MM.1S (cell line): ENCODE measurements at regions not wholly inside any gene's neighbourhood (a gene's known extent, or its start where the extent isn't known, plus 50 kb on each side); places are given as distances from the start of the nearest gene placed in this dataset.

ENCODE experiments used
- EZH2 ChIP-seq: fragments of 300-600 bp; sonication (generic); optimal IDR thresholded peaks from 2 replicates; pipeline ENCODE3; 2017; ENCODE audit warnings: low read depth, mild to moderate bottlenecking, antibody characterized with exemption, low read length, mixed read lengths
- TF ChIP-seq, protein P1 (sequence below): fragments of 300-600 bp; sonication (generic); IDR thresholded peaks from 2 replicates; pipeline ENCODE4 v1.5.1; 2016; ENCODE audit warnings: antibody characterized with exemption, low read length, mixed read lengths

DNA sequence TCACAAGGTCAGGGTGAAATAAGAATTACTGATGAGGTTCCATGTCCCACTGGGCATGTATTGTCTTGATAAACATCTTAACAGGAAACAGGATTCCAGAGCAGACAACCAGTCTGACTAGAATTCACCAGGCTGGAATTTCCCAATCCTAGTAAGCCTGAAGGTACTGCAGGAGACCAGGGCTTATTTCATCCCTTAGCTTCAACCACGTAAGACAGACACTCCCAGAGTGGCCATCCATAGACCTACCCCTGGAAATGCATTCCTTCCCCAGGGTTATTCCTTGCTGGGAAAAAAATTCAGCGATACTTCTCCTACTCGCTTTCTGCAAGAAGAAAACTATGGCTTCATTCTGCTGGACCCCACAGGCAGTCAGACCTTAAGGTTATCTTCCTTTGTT, 785.4 kb downstream of the NR2F1-AS1 start:
- TF ChIP-seq, protein P1, sequence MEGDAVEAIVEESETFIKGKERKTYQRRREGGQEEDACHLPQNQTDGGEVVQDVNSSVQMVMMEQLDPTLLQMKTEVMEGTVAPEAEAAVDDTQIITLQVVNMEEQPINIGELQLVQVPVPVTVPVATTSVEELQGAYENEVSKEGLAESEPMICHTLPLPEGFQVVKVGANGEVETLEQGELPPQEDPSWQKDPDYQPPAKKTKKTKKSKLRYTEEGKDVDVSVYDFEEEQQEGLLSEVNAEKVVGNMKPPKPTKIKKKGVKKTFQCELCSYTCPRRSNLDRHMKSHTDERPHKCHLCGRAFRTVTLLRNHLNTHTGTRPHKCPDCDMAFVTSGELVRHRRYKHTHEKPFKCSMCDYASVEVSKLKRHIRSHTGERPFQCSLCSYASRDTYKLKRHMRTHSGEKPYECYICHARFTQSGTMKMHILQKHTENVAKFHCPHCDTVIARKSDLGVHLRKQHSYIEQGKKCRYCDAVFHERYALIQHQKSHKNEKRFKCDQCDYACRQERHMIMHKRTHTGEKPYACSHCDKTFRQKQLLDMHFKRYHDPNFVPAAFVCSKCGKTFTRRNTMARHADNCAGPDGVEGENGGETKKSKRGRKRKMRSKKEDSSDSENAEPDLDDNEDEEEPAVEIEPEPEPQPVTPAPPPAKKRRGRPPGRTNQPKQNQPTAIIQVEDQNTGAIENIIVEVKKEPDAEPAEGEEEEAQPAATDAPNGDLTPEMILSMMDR = no peak
- no peak for TF ChIP-seq EZH2
